ENCODE measurements at regions not wholly inside any gene's neighbourhood (a gene's known extent, or its start where the extent isn't known, plus 50 kb on each side); places are given as distances from the start of the nearest gene placed in this dataset.

- DNase-seq, result no peak
Observed at GRCh38 chr15:95295896-95296625, 1034.4 kb upstream of the NR2F2 start.

GRCh38 chr15:95296643-95297042 lies 1033.9 kb upstream of the NR2F2 start:
- no peak for DNase-seq

DNA sequence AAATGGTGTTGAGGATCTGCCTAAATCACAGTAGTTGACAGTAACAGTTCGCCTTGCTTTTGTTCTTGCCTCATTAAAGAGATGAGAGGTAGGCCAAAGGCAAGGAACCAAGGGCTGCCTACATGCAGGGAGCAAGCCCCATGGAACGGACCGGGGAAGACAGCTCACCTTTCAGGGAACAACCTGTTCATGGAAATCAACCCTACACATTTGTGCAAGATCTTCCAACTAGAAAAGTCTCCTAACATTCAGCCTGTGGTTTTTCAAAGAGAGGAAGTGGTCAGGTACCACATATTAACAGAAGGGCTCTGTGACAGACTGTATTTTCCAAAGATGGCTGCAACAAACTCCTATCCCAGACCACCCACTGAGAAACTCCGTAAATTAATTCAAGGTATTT lies 1031.8 kb upstream of the NR2F2 start:
- no peak for DNase-seq

DNA sequence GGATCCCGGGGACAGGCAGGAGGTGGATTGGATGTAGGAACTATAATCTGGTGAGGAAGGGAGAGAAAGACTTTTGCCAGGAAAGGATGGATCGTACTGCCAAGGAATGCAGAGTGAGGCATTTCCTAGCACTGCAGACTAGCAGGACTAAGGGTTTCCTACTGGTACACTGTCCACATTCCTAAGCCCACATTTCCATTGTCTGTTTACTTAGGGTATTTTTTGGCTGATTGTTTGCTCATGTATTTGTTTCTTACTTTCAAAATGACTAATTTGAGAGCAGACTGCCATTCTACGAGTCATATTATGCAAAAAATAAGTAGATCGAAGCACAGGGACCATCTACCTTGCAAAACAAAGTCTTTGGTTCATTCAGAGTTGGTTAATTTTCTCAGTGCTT lies 1029.5 kb upstream of the NR2F2 start:
- DNase-seq, result no peak

GRCh38 chr15:95302206-95302605 lies 1028.3 kb upstream of the NR2F2 start:
- DNase-seq, result no peak

- DNase-seq, result no peak
Observed at GRCh38 chr15:95302809-95303208, 1027.7 kb upstream of the NR2F2 start.

GRCh38 chr15:95303713-95304112 lies 1026.8 kb upstream of the NR2F2 start:
- no peak for DNase-seq

DNA sequence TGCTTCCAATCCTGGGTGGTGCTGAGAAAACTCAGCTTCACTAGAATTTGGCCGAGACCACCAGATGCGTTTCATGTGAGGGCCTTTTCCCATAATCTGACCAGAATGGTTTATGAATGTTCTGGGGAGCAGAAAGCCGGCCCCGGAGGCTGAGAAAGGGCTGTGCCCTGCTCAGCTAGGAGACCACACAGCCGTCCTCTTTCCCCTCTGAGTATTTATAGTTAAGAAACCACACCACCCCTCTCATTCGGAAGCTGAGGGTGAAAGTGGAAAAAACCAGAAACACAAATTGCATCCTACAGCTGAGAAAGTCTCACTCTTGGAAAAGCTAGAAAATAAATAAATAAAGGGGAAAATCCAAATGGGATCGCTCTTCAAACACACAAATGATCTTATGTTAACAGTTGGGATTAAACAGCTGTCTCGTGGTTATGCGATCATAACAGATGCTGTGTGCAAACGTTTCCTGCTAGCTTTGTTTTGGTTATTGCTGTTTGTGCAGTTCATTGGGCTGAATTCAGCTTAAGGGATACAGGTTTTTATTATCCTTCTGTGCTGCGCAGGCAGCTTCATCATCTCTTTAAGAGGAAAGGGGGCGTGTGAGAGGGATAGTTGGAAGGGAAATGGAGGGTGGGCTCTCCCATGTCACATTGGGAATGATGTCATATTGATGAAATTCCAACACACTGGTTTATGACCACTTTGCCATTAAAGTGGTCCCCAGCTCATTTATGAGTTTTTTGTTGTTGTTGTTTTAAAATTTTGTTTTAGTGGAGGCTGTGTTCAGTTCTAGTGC lies 1026.2 kb upstream of the NR2F2 start:
- no peak for DNase-seq

DNA sequence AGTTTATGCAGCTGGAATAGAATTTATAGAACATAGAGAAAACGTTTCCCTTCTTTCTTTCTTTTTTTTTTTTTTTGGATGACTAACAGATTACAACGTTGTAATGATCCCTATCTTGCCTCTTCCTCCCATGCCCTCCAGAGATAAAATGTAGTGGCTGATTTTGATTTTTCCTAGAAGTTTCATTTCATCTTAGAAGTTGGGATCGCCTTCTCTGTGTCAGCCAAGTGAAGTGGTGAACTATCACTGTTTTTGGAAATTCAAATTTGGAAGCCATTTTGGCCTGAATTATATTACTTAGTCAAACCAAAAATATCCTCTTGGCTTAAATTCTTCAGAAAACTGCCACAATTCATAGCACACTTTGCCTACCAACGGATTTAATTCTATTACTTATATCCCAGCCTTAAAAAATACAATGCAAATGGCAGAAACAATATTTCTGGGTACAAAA lies 1025.5 kb upstream of the NR2F2 start:
- no peak for DNase-seq

- DNase-seq, result no peak
Observed at GRCh38 chr15:95307115-95307514, 1023.4 kb upstream of the NR2F2 start.

- no peak for DNase-seq
Observed at GRCh38 chr15:95319242-95319641, 1011.3 kb upstream of the NR2F2 start.

GRCh38 chr15:95323796-95324195 lies 1006.7 kb upstream of the NR2F2 start:
- DNase-seq, result no peak

DNA sequence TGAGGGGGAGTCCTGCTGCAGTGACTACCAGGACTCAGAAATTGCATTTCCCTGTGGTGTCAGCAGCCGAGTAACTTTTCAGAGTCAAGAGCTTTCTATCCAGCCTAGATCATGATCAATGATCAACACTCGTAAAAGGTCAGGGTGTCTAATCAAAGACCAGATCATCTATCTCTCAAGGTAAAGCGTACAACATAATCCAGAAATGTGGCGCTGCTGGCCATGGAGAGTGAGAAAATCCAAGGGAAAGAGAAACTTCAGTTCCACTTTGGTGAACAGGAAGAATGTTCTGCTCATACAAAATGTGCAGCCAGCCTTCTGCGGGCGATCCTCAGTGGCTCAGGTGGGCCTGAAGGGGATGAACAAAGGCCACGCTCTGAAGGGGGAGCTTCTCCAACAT lies 1005.8 kb upstream of the NR2F2 start:
- no peak for DNase-seq

GRCh38 chr15:95325763-95326404 lies 1004.6 kb upstream of the NR2F2 start:
- no peak for DNase-seq

DNA sequence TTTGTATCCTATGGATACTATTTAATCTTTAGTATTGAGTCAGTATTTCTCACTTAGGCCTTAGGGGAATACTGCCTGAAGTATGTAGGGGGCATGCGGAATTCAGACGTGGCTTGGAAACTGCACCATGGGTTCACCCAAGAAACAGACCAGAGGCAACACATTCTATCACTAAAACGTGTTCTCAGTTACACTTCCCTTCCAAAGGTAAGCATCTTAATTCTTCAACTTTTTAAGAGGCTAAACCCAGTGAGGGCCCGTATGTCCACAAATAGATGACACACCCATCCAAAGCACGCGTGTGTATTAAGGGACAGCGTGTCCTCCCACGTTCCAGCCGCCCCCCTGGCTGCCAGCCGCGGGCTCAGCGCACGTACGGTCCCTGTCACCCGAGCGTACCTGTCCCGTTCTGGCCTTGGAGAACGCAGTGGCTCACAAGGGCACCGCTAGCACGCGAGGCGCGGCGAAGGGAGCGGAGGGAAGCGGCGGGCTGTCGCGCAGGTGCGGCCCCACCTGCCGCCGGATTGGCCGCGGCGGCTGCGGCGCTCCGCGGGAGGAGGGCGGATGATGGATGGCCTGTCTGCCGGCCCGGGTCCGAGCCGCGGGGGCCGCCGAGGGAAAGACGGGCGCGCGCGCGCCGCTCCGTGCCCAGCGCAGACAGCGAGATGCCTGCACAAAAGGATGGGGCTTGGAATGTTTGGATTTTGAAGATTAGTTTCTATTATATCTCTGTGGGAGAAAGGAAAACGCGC lies 1003.9 kb upstream of the NR2F2 start:
- no peak for DNase-seq

GRCh38 chr15:95327183-95327525 lies 1003.3 kb upstream of the NR2F2 start:
- DNase-seq, result no peak

DNA sequence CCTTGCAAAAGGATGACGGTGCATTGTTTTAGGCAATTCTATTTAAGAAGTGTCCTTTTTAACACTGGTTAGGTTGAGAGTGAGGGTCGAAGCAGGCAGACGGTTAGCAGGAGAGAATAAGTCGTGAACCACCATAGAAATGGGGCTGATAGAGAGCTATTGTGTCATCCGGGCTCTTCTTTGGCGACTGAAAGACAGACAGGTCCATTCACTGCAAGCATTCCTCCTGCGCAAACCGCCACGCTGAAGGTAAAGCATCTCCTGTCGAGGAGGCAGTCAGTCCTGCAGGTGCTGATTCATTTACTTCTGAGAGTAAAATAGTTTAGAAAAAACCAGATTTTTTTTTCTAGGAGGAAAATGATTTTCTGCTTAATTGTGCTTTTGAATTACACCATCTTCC lies 1002.8 kb upstream of the NR2F2 start:
- DNase-seq, result no peak

DNA sequence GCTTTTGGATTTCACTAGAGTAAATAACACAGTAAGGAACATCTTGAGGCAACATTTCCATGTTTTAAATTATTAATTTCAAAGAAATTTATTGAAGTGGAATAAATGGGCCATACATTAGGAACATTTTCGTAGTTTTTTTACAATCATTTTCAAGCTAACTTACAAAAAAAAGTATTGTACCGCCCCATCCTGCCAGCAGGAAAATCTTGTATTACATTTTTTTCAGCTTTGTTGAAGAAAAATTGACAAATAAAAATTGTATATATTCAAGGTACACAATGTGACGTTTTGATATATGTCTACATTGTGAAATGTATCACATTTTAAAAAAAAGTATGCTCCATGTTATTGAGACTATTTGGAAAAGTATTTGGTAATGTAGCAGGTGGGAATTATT lies 1001.9 kb upstream of the NR2F2 start:
- DNase-seq, result no peak

- no peak for DNase-seq
Observed at GRCh38 chr15:95329362-95329761, 1001.1 kb upstream of the NR2F2 start.

DNA sequence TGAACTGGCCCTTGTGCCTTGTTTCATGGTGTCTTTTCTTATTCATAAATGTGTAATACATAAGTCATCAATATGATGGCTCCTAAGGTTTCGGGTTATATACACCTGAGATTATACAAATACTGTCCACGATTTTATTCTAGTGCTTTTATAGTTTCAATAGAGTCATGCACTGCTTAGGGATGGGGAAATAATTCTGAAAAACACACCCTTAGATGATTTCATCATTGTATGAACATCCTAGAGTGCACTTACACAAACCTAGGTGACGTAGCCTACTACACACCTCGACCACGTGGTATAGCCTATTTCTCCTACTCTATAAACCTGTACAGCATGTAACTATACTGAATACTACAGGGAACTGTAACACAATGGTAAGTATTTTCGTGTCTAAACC lies 988.8 kb upstream of the NR2F2 start:
- no peak for DNase-seq

- DNase-seq, result no peak
Observed at GRCh38 chr15:95345867-95346266, 984.6 kb upstream of the NR2F2 start.

DNA sequence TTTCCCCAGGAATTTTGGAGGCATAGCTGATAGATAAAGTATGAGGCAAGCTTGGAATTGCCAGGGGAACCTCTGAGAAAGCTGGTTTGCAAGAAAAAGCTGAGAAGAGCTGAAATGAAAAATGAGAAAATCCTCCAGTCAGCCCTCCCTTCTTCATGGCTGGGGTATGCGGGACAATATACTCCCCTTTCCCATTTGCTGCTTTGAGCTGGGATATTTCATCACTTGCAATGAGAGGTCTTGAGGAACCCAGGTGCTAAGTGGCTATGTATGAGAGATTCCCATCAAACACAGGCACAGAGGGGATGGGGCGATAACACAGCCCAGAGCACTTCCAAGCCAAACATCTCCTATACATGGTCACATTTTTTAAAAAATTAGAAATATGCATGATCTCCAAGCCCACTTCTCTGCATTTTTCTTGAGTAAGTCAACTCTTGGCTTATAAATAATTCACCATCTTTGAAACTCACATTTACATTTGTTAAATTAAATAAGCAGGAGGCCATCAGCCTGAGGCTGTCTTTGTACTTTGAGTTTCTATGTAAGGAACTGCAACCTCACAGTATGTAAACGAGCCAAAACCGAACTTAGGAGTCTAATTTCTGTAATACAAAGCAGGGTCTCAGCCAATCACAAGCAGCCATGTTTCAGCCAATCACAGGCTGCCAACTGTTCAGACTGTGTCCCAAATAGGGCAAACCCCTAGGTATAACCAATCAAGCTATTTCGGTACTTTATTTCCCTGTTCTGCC lies 983.6 kb upstream of the NR2F2 start:
- no peak for DNase-seq

DNA sequence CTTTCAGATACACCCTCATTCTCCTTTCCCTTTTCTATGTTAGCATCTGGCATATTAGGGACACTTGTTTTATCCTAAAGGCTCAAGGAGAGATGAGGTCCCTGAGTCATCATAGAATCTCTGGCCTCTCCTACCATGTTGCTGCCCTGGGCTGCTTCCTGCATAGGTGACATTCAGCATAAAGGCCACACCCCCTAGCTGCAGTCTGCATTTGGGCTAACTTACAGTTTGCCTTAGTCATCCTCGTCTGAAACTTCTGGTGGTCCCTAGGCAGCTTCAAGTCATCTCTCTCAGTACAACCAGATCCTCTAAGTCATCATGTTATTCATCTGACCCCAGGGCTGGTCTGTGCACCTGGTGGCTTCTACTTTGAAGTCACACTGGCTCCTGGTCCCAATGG lies 982.7 kb upstream of the NR2F2 start:
- DNase-seq, result no peak
